ENCODE measurements at regions not wholly inside any gene's neighbourhood (a gene's known extent, or its start where the extent isn't known, plus 50 kb on each side); places are given as distances from the start of the nearest gene placed in this dataset.

GRCh38 chr10:106173838-106174237 lies 990.7 kb downstream of the SORCS1 start:
- Histone ChIP-seq H3K14ac (ENCODE audit: insufficient read length) (no peak overlapping the region), H3K4ac (replicated peaks; ENCODE audit: insufficient read length, low read depth, low read length) (no peak overlapping the region), H2AFZ (ENCODE audit: low read length) (no peak overlapping the region), H4K20me1 (replicated peaks in 1 of 2; ENCODE audit: control insufficient read depth in 1 of 2, insufficient read depth in 2 of 2, low read length in 2 of 2) (no peaks in the 10 kb centered on the region), H2BK5ac (ENCODE audit: low read depth, low read length) (no peak overlapping the region), H3K36me3 (ENCODE audit: control insufficient read depth in 2 of 4, insufficient read depth in 4 of 4, low read length in 3 of 4) (no peaks in the 10 kb centered on the region), H2AK5ac (ENCODE audit: low read depth, low read length) (no peak overlapping the region), H3K9me3 (ENCODE audit: insufficient read depth in 2 of 2, low read depth in 1 of 2, low read length in 1 of 2) (no peaks in the 10 kb centered on the region), H3K23me2 (ENCODE audit: low read depth, low read length) (no peaks in the 10 kb centered on the region), H2BK20ac (ENCODE audit: low read length) (no peak overlapping the region), H3K9ac (replicated peaks in 1 of 4; ENCODE audit: extremely low read depth in 1 of 4, low read depth in 3 of 4, low read length in 3 of 4) (no peak overlapping the region), H4K5ac (ENCODE audit: insufficient read length, low read depth, low read length) (no peak overlapping the region), H3K79me2 (ENCODE audit: control insufficient read depth in 1 of 2, insufficient read depth in 2 of 2, low read length in 2 of 2) (no peaks in the 10 kb centered on the region), H2BK120ac (replicated peaks; ENCODE audit: low read depth, low read length) (no peak overlapping the region), H3K27ac (ENCODE audit: low read depth, low read length) (no peak overlapping the region), H3K56ac (replicated peaks; ENCODE audit: insufficient read length, low read depth, low read length) (no peak overlapping the region), H3K27me3 (replicated peaks in 1 of 4; ENCODE audit: control insufficient read depth in 3 of 4, extremely low read depth in 1 of 4, insufficient read depth in 3 of 4, low read length in 3 of 4) (no peaks in the 10 kb centered on the region), H3K18ac (ENCODE audit: extremely low read depth, low read length) (no peak overlapping the region), H2BK12ac (ENCODE audit: low read depth, low read length) (no peak overlapping the region), H3K23ac (ENCODE audit: insufficient read length) (no peak overlapping the region), H4K8ac (ENCODE audit: extremely low read depth, insufficient read depth, low read length) (no peak overlapping the region), H4K91ac (replicated peaks; ENCODE audit: insufficient read length, low read length) (no peak overlapping the region), H3K79me1 (ENCODE audit: low read depth, low read length) (no peaks in the 10 kb centered on the region), H3K4me1 (replicated peaks in 1 of 4; ENCODE audit: control insufficient read depth in 3 of 4, insufficient read depth in 4 of 4, low read length in 3 of 4) (no peaks in the 10 kb centered on the region), H3K4me2 (ENCODE audit: insufficient read depth in 1 of 2, low read depth in 2 of 2, low read length in 2 of 2) (no peak overlapping the region), H2BK15ac (ENCODE audit: low read length) (no peak overlapping the region), H3K4me3 (ENCODE audit: extremely low read depth in 1 of 4, insufficient read depth in 2 of 4, low read depth in 3 of 4, low read length in 4 of 4) (no peak overlapping the region)
- TF ChIP-seq ASH2L (IDR thresholded peaks at IDR 0.05; ENCODE audit: low read length) (no peak), GABPA (IDR thresholded peaks at IDR 0.05; ENCODE audit: borderline replicate concordance, insufficient read depth, low read length) (no peak), ATF2 (IDR thresholded peaks at IDR 0.05; ENCODE audit: low read length) (no peak), MAX (IDR thresholded peaks at IDR 0.05) (no peak), TBP (IDR thresholded peaks at IDR 0.05; ENCODE audit: low read depth, low read length) (no peak), CREB1 (IDR thresholded peaks at IDR 0.05) (no peak), RFX5 (IDR thresholded peaks at IDR 0.05; ENCODE audit: borderline replicate concordance, low read depth, low read length) (no peak), YY1 (IDR thresholded peaks at IDR 0.05; ENCODE audit: low read depth, low read length) (no peak), E2F6 (IDR thresholded peaks at IDR 0.05) (no peak), GTF2F1 (IDR thresholded peaks at IDR 0.05; ENCODE audit: borderline replicate concordance, low read depth, low read length) (no peak), PHF8 (conservative IDR thresholded peaks at IDR 0.05; ENCODE audit: low read depth, low read length) (no peak)
- DNase-seq (ENCODE audit: low read depth in 1 of 2, low spot score in 2 of 2), result no peak
- ChIA-PET POLR2A (ENCODE audit: partially characterized antibody) (no interaction called here), CTCF (ENCODE audit: partially characterized antibody) (interaction anchor here (0.7 to 1.6 kb wide), 3 partner anchors 92 to 200 kb away, joined by 3 read pairs; no protein-coding TSS in a partner anchor)
- 95% methylated on average over 3 of the region's 3 CpGs; no CpG with 5 or more reads in 1 of the 2 experiments for WGBS, 2 experiments (ENCODE audit: extremely low coverage in 1 of 2, insufficient coverage in 1 of 2, insufficient read length in 1 of 2, insufficient replicate concordance in 2 of 2, low coverage in 1 of 2, low lambda C conversion rate in 2 of 2, missing lambda C conversion rate in 1 of 2)
- FAIRE-seq, result no peak
